K562 (cell line): ENCODE measurements at regions not wholly inside any gene's neighbourhood (a gene's known extent, or its start where the extent isn't known, plus 50 kb on each side); places are given as distances from the start of the nearest gene placed in this dataset.

Source experiments
- ASH1L ChIP-seq: fragments of 450-650 bp; IDR thresholded peaks from 2 replicates; pipeline ENCODE4 v1.6.1; 2018; ENCODE audit warnings: borderline replicate concordance, mild to moderate bottlenecking, low read depth; ENCODE audit not compliant: partially characterized antibody
- BRCA1 ChIP-seq, 2 experiments: fragments of 450-650 bp in 1 of 2; sonication (generic) in 1 of 2; formaldehyde crosslinking in 1 of 2; IDR thresholded peaks; 2 replicates each; pipeline versions ENCODE4 v1.5.0 to v1.6.1; 2017 to 2020; ENCODE audit warnings: mild to moderate bottlenecking in 1 of 2, missing genetic modification reagents in 1 of 2
- CTCF ChIP-seq, 3 experiments: IDR thresholded peaks in 2 of 3; conservative IDR thresholded peaks in 1 of 3; 2 replicates each; pipeline ENCODE4 v1.5.1; 2011 to 2012; ENCODE audit warnings: low read length in 3 of 3, mild to moderate bottlenecking in 3 of 3, control low read depth in 2 of 3, improper control_type of control experiment in 1 of 3, inconsistent platforms in 1 of 3, low read depth in 1 of 3, mixed read lengths in 1 of 3, moderate library complexity in 1 of 3; ENCODE audit not compliant: insufficient read depth in 2 of 3
- EGR1 ChIP-seq: fragments of 450-650 bp; conservative IDR thresholded peaks from 2 replicates; pipeline ENCODE4 v1.6.1; 2017; ENCODE audit warnings: mild to moderate bottlenecking
- ELF1 ChIP-seq: fragments of 200-800 bp; sonication (Bioruptor generic); IDR thresholded peaks from 2 replicates; pipeline ENCODE4 v1.6.1; 2016; ENCODE audit warnings: missing genetic modification characterization, missing compliant biosample characterization
- EP300 ChIP-seq: IDR thresholded peaks from 2 replicates; pipeline ENCODE4 v1.6.1; 2012; ENCODE audit warnings: low read length, improper control_type of control experiment
- FOXP1 ChIP-seq: sonication (generic); formaldehyde crosslinking; IDR thresholded peaks from 2 replicates; pipeline ENCODE4 v1.8.0; 2022; ENCODE audit warnings: mild to moderate bottlenecking, missing genetic modification reagents
- GABPB1 ChIP-seq: sonication (generic); formaldehyde crosslinking; IDR thresholded peaks from 2 replicates; pipeline ENCODE4 v1.8.0; 2022; ENCODE audit warnings: mild to moderate bottlenecking, missing genetic modification reagents
- POLR2A ChIP-seq: fragments of 450-650 bp; conservative IDR thresholded peaks from 2 replicates; pipeline ENCODE4 v1.6.1; 2016
- POU5F1 ChIP-seq: fragments of 150-350 bp; IDR thresholded peaks from 2 replicates; pipeline ENCODE4 v1.6.1; 2014; ENCODE audit warnings: borderline replicate concordance, low read length, low read depth, mild to moderate bottlenecking; ENCODE audit not compliant: partially characterized antibody
- TOE1 ChIP-seq, 2 experiments: fragments of 450-650 bp in 1 of 2; sonication (generic) in 1 of 2; formaldehyde crosslinking in 1 of 2; IDR thresholded peaks; 2 replicates each; pipeline versions ENCODE4 v1.7.1 to v1.8.0; 2016 to 2022; ENCODE audit warnings: borderline replicate concordance in 2 of 2, mild to moderate bottlenecking in 2 of 2, antibody characterized with exemption in 1 of 2, inconsistent platforms in 1 of 2, low read depth in 1 of 2, missing genetic modification reagents in 1 of 2, moderate library complexity in 1 of 2
- ZBTB33 ChIP-seq: sonication (generic); formaldehyde crosslinking; IDR thresholded peaks from 2 replicates; pipeline ENCODE4 v1.8.1; 2023; ENCODE audit warnings: mild to moderate bottlenecking, missing genetic modification reagents
- ZNF263 ChIP-seq: sonication (generic); formaldehyde crosslinking; IDR thresholded peaks from 2 replicates; pipeline ENCODE4 v1.8.0; 2022; ENCODE audit warnings: mild to moderate bottlenecking, missing genetic modification reagents, borderline replicate concordance
- ZNF668 ChIP-seq: fragments of 250-450 bp; sonication (Bioruptor Pico); IDR thresholded peaks from 2 replicates; pipeline ENCODE4 v1.8.0; 2022; ENCODE audit warnings: mild to moderate bottlenecking, inconsistent platforms

- TF ChIP-seq ZNF263 (CRISPR knock-in tag) (no peak), ELF1 (tag) (no peak), ZNF668 (CRISPR knock-in tag) (no peak), EP300 (no peak), TOE1 (IDR thresholded peaks at IDR 0.05; ENCODE audit: borderline replicate concordance) (no peak), TOE1 (CRISPR knock-in tag; IDR thresholded peaks at IDR 0.05; ENCODE audit: borderline replicate concordance, low read depth) (no peak), FOXP1 (CRISPR knock-in tag) (no peak), GABPB1 (CRISPR knock-in tag) (no peak), POU5F1 (no peak), ZBTB33 (CRISPR knock-in tag) (no peak), ASH1L (no peak), CTCF (IDR thresholded peaks at IDR 0.05 in 2 of 3, conservative IDR thresholded peaks at IDR 0.05 in 1 of 3; ENCODE audit: insufficient read depth in 2 of 3, low read depth in 1 of 3, low read length in 3 of 3) (no peak), EGR1 (no peak), BRCA1 (IDR thresholded peaks at IDR 0.05) (no peak), BRCA1 (CRISPR knock-in tag; IDR thresholded peaks at IDR 0.05) (no peak), POLR2A (no peak)
Measured at GRCh38 chrX:67408423-67409079, 135.3 kb upstream of the AR start.
